ENCODE measurements at regions not wholly inside any gene's neighbourhood (a gene's known extent, or its start where the extent isn't known, plus 50 kb on each side); places are given as distances from the start of the nearest gene placed in this dataset.

DNA sequence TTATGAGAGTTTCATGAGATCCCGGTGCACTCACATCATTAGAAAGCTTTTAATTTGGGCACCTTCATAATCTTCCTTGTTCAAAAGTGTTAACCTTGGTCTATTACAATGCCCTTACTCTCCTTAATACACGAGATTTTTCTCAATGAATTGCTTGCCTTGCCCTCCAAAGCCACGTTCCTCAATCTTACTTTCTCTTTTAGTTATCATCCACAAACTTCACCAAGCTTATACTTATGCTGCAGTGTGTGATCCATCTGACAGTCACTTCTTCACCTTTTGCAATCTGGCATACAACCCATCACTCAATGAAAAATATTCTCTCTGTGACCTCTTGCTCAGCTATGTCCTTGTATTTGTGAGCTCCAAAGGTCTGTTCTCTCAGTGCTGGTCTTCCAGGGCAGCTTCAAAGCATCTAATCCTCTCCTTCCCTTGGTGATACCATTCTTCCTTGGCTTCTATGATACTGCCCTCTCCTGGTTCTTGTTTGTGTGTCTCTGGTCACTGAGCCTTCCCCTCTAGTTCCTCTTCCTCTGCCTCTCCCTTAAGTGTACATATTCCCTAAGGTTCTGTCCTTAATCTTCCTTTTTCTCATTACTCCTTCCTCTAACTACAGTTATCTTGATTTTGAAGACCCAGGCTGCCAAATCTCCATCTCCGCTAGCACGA, 202.2 kb upstream of the STARD13 start:
- peak; percentile 56 for DNase-seq (ENCODE audit: low spot score)
- in situ Hi-C loops (cut with MboI; ENCODE audit: low sequenced_read_pairs, unreplicated experiment) = no loop called here
- TF ChIP-seq, protein P1, sequence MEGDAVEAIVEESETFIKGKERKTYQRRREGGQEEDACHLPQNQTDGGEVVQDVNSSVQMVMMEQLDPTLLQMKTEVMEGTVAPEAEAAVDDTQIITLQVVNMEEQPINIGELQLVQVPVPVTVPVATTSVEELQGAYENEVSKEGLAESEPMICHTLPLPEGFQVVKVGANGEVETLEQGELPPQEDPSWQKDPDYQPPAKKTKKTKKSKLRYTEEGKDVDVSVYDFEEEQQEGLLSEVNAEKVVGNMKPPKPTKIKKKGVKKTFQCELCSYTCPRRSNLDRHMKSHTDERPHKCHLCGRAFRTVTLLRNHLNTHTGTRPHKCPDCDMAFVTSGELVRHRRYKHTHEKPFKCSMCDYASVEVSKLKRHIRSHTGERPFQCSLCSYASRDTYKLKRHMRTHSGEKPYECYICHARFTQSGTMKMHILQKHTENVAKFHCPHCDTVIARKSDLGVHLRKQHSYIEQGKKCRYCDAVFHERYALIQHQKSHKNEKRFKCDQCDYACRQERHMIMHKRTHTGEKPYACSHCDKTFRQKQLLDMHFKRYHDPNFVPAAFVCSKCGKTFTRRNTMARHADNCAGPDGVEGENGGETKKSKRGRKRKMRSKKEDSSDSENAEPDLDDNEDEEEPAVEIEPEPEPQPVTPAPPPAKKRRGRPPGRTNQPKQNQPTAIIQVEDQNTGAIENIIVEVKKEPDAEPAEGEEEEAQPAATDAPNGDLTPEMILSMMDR (IDR thresholded peaks at IDR 0.05; ENCODE audit: borderline replicate concordance, control extremely low read depth, extremely low read depth, insufficient read depth, missing control alignments) = peak; percentile 24

DNA sequence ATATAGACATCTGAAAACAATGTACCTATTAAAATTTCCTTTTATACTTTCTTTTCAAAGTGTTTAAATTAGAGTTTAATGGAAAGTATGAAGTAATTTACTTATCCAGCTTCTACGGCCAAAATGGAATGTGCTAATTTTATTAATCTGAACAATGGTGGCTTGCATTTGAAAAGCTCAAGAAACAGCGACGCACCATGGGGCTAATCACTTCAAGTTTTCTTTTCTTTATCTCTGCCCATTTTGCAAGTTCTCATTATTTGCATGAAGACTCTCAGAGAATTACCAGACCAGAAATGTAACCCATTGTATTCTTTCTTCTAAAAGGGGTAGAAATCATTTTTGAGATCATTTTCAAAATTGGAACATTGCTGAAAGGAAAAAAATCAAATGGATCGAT, 204.0 kb upstream of the STARD13 start:
- in situ Hi-C loops (cut with MboI; ENCODE audit: low sequenced_read_pairs, unreplicated experiment) = no loop called here
- no peak for DNase-seq (ENCODE audit: low spot score)
- TF ChIP-seq, protein P1 (IDR thresholded peaks at IDR 0.05; ENCODE audit: borderline replicate concordance, control extremely low read depth, extremely low read depth, insufficient read depth, missing control alignments) = no peak

DNA sequence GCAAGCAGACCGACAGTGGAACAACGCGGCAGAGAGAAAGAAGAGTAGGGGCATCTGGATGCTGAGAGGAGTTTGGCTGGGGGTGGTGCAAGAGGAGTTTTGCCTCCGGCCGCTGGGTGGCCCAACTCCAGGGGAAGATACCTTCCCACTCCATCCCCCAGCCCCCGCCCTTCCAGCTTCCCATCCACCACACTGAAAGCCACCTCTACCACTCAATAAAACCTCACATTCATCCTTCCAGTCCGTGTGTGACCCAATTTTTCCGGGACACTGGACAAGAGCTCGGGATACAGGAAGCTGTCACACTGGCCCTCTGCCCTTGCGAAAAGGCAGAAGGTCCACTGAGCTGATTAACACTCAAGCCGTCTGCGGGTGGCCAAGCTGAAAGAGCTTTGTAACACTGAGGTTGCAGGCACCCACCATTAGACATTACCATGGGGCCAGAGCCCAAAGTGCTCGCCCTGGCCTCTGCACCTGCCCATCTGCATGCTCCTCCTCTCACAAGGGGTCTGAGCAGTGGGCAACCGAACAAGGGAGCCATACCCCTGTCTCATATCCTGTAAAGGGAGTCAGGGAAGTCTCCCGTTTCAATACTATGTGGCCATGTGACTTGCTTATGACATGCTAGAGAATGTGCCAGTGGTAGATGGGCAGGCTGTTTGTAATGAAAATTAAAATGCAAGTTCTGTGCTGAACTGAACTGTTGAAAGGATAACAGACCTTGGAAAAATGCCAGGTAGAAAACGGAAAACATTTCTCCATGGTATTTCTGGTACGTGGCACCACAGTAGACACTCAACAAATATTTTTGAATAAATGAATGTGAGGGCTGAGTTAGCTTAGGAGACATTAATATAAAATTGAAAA, 205.1 kb upstream of the STARD13 start:
- TF ChIP-seq, protein P1 (IDR thresholded peaks at IDR 0.05; ENCODE audit: borderline replicate concordance, control extremely low read depth, extremely low read depth, insufficient read depth, missing control alignments) = no peak
- no peak for DNase-seq (ENCODE audit: low spot score)
- in situ Hi-C loops (cut with MboI; ENCODE audit: low sequenced_read_pairs, unreplicated experiment) = no loop called here

DNA sequence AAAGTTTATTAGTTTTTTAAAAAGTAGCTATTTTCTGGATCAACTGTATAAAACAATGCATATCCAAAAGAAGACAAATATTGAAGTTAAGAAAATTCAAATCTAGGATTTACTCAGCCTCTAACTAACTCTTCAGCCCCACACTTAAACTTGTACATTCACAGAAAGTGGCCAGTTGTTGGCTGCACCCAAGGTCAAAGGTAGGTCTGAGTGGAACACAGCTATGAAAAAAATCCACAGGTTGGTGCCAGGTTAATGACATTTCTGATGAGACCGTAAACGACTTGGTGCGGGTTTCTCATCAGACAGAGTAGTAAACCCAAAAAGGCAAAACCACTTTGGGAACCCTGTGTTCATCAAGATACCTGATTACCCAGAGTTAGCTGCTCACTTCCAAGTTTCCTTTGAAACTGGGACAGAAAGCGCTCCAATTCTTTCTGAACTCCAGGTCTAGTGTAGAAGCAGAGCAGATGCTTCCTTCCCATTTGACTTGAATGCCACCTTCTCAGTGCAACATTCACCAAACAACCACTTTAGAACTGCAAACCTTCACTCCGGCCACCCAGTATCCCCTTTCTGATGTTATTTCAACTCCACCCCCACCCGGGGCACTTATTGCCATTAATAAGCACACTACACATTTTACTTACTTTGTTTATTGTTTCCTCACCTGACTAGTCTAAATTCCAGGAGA, 208.3 kb upstream of the STARD13 start:
- in situ Hi-C loops (cut with MboI; ENCODE audit: low sequenced_read_pairs, unreplicated experiment) = no loop called here
- TF ChIP-seq, protein P1 (IDR thresholded peaks at IDR 0.05; ENCODE audit: borderline replicate concordance, control extremely low read depth, extremely low read depth, insufficient read depth, missing control alignments) = no peak
- no peak for DNase-seq (ENCODE audit: low spot score)

DNA sequence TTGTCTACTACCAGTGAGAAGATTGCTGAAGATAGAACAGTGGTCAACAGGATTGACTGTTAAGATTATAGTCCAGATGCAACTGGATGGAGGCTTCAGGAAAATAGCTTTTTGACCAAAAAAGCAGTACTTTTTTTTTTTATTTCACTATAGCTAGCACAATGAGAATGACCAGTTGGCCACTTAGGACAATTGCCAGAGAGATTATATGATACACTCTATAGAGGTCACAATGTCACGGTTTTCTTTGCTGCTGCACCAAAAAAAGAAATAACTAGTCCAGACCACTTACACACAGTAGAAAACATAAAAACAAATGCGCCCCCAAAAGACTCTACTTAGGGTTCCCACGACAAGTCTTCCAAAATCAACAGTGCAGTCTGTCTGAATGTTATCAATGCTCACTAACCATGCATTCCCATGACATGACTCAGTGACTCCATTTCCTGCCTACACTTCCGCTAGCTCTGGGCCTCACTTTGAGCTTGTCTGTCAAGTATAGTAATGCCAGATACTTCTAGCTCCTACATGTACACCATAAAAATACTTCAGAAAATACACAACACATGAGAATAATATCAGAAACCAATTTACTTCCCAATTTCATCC, 209.1 kb upstream of the STARD13 start:
- DNase-seq (ENCODE audit: low spot score) = no peak
- TF ChIP-seq, protein P1 (IDR thresholded peaks at IDR 0.05; ENCODE audit: borderline replicate concordance, control extremely low read depth, extremely low read depth, insufficient read depth, missing control alignments) = no peak
- in situ Hi-C loops (cut with MboI; ENCODE audit: low sequenced_read_pairs, unreplicated experiment) = no loop called here

DNA sequence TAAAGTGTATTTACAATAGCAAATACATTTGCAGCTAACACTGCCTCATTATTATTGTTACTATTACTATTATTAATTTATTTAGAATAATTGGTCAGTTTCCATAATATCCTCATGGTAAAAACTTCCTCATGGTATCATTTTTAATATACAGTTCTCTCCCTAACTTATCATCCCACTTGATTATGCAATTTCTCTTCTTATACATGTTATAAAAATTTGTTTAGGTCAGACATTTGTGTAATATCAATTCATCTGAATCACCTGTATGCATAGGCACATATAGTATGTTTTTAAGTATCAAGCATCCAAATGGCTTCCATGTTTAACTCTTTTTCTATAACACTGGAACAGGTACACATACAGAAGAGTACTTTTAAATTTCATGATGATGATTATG, 210.8 kb upstream of the STARD13 start:
- no peak for DNase-seq (ENCODE audit: low spot score)
- in situ Hi-C loops (cut with MboI; ENCODE audit: low sequenced_read_pairs, unreplicated experiment) = no loop called here
- TF ChIP-seq, protein P1 (IDR thresholded peaks at IDR 0.05; ENCODE audit: borderline replicate concordance, control extremely low read depth, extremely low read depth, insufficient read depth, missing control alignments) = no peak

Measured in GM13976 (cell line).